OCI-LY3 (cell line): ENCODE measurements at regions not wholly inside any gene's neighbourhood (a gene's known extent, or its start where the extent isn't known, plus 50 kb on each side); places are given as distances from the start of the nearest gene placed in this dataset.
"Not testable (repeated sequence)": the region's sequence is repeated elsewhere in the genome, so short reads cannot be mapped to it uniquely, and the experiment has no call there.

Experiments
- CTCF ChIP-seq: fragments of 200-600, 300-600 bp; sonication (generic); IDR thresholded peaks from 2 replicates; pipeline ENCODE4 v1.5.1; 2014; ENCODE audit warnings: antibody characterized with exemption, low read length, low read depth
- EZH2phosphoT487 ChIP-seq: fragments of 200-600 bp; shearing (Covaris generic); IDR thresholded peaks from 2 replicates; pipeline ENCODE4 v1.6.1; 2018; ENCODE audit warnings: antibody characterized with exemption, mixed run types, low read depth

GRCh38 chr14:19105551-19105950 lies 138.3 kb downstream of the POTEM start:
- not testable (repeated sequence) for TF ChIP-seq CTCF, EZH2phosphoT487
